Left lung (tissue), 4 donors: ENCODE measurements at regions not wholly inside any gene's neighbourhood (a gene's known extent, or its start where the extent isn't known, plus 50 kb on each side); places are given as distances from the start of the nearest gene placed in this dataset.

Experiments used
- ATAC-seq: fragments of 200-7000 bp; cut with Tn5 transposase; one replicate; pipeline ENCODE4 v1.9.1; 2020; ENCODE audit warnings: moderate library complexity
- DNase-seq, 4 donors: peaks; one replicate each; pipeline ENCODE4 v3.0.0-alpha.2; 2013 to 2020
- H3K27ac ChIP-seq, 2 donors: fragments of 200-600 bp; sonication (generic) in 1 of 2; one replicate each; pipeline versions ENCODE4 v1.5.0 to v1.8.0; 2020 to 2021
- H3K27me3 ChIP-seq, 2 donors: fragments of 200-600 bp; sonication (generic) in 1 of 2; one replicate each; pipeline versions ENCODE4 v1.5.0 to v1.8.0; 2020 to 2021
- H3K36me3 ChIP-seq, 2 donors: fragments of 200-600 bp; sonication (generic) in 1 of 2; one replicate each; pipeline versions ENCODE4 v1.5.0 to v1.8.0; 2020 to 2021
- H3K4me1 ChIP-seq, 2 donors: fragments of 200-600 bp; one replicate each; pipeline ENCODE4 v1.8.0; 2021
- H3K4me3 ChIP-seq, 2 donors: fragments of 200-600 bp; sonication (generic) in 1 of 2; one replicate each; pipeline versions ENCODE4 v1.5.0 to v1.8.0; 2020 to 2021; ENCODE audit warnings: mild to moderate bottlenecking in 1 of 2
- H3K9me3 ChIP-seq, 2 donors: fragments of 200-600 bp; sonication (generic) in 1 of 2; one replicate each; pipeline versions ENCODE4 v1.5.0 to v1.8.0; 2020 to 2021
- intact Hi-C, 2 donors: fragments of 100-400 bp; cut with DNase I; formaldehyde crosslinking; loops; one replicate each; pipeline versions ENCODE4 v1.11.2 to v1.14.2; 2022
- TF ChIP-seq, protein P1 (sequence below), 2 donors: fragments of 200-600 bp; sonication (generic) in 1 of 2; IDR thresholded peaks; one replicate each; pipeline versions ENCODE4 v1.5.0 to v1.8.0; 2021; ENCODE audit warnings: antibody characterized with exemption in 2 of 2
- donor health status: DM: no; HTN: yes; CAD: no.
- donor health status: DM: no; HTN: no; CAD: no.

GRCh38 chr5:54602475-54602874, 84.9 kb downstream of the SNX18 start:
- Histone ChIP-seq H3K27me3 (no peaks in the 10 kb centered on the region), H3K36me3 (no peaks in the 10 kb centered on the region), H3K4me1 (peaks cover 5 to 24% of the 10 kb centered on the region in 2 donors), H3K9me3 (peaks cover 0 to 9% of the 10 kb centered on the region in 2 donors), H3K4me3 (no peak overlapping the region), H3K27ac (peak overlapping the region; percentile 14 to 76)
- intact Hi-C loops = no loop called here
- TF ChIP-seq, protein P1, sequence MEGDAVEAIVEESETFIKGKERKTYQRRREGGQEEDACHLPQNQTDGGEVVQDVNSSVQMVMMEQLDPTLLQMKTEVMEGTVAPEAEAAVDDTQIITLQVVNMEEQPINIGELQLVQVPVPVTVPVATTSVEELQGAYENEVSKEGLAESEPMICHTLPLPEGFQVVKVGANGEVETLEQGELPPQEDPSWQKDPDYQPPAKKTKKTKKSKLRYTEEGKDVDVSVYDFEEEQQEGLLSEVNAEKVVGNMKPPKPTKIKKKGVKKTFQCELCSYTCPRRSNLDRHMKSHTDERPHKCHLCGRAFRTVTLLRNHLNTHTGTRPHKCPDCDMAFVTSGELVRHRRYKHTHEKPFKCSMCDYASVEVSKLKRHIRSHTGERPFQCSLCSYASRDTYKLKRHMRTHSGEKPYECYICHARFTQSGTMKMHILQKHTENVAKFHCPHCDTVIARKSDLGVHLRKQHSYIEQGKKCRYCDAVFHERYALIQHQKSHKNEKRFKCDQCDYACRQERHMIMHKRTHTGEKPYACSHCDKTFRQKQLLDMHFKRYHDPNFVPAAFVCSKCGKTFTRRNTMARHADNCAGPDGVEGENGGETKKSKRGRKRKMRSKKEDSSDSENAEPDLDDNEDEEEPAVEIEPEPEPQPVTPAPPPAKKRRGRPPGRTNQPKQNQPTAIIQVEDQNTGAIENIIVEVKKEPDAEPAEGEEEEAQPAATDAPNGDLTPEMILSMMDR (IDR thresholded peaks at IDR 0.05) = no peak
- ATAC-seq (no peak), DNase-seq (no peak)

DNA sequence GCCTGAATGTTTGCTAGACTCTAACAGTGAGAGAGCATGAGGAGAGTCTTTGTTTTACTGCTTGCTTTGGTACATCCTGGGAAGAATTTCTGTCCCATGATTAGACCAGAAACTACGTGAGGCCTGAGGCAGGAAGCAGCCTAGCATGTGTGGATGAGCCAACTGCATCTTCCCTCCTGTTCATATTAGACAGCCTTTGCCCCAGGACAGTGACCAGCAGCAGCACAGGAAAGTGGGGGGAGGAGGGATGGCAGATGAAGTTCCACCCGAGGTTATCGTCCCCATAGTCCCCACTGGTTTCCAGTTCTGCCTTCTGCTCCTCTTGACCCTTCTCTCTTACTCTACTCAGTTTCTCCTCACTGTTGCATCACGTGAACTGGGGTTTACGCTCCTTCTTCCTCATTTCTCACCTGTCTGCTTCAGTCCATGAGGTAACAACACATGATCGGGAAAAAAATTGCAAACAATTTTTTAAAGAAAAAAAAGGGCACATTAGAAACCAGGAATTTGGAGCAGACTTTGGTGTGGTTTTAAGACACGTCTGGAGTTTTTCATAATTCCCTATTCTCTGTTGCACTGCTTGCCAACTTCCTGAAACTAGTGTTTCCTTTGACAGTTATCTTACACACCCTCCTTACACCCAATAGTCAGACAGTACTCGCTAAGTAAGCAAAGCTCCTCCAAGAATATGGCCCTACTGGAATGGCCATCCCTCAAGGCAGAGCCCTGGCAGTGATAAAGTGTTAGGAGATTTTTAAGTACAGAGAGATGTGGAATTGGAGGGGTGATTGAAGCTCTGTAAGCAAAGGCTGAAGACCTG, 84.1 kb downstream of the SNX18 start:
- H3K36me3 ChIP-seq = no peaks in the 10 kb centered on the region
- peak; percentile 79 for ATAC-seq
- H3K27ac ChIP-seq = peak overlapping the region; percentile 14 to 76

More for the DNA sequence above, 84.1 kb downstream of the SNX18 start:
- peak in 1 of 4 donors; percentile 58 for DNase-seq
- intact Hi-C loops = no loop called here
- TF ChIP-seq, protein P1 (IDR thresholded peaks at IDR 0.05) = no peak
- Histone ChIP-seq H3K4me3 (no peak overlapping the region), H3K9me3 (peaks cover 0 to 11% of the 10 kb centered on the region in 2 donors), H3K4me1 (peaks cover 5 to 24% of the 10 kb centered on the region in 2 donors), H3K27me3 (no peaks in the 10 kb centered on the region)
